GM18907 (cell line): ENCODE measurements at regions not wholly inside any gene's neighbourhood (a gene's known extent, or its start where the extent isn't known, plus 50 kb on each side); places are given as distances from the start of the nearest gene placed in this dataset.

Experiments used
- ATAC-seq: cut with Tn5 transposase; IDR thresholded peaks from one replicate; pipeline ENCODE4 v1.9.1; 2021; ENCODE audit warnings: mild to moderate bottlenecking, moderate library complexity; ENCODE audit not compliant: unreplicated experiment

DNA sequence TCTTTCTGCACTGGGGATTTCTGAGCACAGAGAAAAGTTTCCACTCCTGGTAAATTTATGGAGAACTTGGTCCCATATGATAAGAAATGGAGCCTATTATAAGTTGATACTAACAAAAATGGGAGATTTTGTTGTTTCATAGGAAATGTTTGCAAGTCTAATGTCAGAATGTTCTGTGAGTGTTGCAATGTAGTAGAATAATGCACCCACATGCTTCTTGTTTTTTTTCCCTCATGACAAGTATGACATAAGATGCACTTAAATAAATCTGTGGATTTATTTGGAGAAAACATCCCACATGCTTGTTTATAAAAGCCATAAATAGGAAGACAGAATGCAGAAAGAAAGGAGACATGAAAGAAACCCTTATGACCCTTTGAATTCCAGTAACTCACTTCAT lies 50.8 kb upstream of the KCNJ6 start:
- ATAC-seq = no peak

DNA sequence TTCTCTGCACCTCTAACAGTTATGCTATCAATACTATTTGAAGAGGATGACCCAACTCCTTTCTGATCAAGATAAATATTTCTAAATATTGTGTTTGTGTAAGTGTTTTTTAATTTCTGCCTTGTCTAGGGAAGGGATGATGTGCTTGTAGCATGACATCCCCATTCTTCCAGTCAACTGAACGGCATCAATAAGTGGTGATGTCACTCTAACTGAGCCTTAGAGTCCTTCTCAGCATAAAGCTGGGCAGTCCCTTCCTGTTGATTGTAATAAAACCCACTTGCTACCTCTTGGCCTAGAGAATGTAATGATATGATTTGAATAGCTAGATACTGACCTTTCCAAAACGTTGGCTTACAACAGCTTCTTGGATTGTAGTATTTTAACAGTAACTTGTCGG lies 52.5 kb upstream of the KCNJ6 start:
- ATAC-seq = no peak

DNA sequence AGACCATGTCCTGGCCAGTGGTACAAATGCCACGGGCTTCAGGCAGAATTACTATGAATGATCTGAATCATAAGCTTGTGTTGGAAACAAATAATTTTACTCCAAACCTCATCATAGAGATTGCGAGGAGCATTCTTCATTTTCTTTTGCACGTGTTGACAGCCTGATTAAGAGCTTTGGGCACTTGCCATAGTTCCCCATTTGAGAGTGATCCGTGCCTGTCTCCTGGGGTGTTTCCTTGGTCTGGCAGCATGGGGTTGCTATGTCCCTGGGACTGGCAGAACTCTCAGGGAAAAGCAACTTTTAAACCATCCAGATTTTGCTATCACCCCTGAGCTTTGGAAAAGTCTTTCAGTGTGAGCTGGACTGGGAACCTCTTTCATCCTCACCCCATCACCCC lies 54.3 kb upstream of the KCNJ6 start:
- no peak for ATAC-seq

DNA sequence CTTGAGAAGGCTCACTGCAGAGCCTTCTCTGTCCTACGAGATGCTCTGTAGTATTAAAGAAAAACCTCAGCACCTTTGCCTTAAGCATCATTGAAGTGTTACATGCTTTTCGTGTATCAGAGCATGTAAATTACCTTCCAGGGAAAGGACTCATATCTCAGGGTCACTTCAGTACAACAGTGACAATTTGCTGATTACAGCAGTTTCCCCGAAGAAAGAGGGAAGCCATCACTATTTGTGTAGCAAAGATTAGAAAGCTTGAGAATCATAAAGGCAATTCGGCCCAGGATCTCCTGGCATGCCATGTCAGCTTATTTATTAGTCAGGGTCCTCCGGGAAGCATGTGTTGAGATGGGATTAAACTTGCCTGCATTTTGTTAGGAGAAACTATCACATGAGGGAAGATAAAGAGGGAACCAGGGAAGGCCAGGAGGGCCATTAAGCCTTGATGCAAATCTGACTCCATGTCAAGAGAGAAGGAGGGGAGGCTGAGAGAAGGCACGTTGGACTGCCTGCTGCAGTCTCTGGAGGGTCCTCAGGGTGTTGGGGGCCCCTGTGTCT lies 55.2 kb upstream of the KCNJ6 start:
- no peak for ATAC-seq

GRCh38 chr21:37974081-37974480 lies 57.8 kb upstream of the KCNJ6 start:
- no peak for ATAC-seq

DNA sequence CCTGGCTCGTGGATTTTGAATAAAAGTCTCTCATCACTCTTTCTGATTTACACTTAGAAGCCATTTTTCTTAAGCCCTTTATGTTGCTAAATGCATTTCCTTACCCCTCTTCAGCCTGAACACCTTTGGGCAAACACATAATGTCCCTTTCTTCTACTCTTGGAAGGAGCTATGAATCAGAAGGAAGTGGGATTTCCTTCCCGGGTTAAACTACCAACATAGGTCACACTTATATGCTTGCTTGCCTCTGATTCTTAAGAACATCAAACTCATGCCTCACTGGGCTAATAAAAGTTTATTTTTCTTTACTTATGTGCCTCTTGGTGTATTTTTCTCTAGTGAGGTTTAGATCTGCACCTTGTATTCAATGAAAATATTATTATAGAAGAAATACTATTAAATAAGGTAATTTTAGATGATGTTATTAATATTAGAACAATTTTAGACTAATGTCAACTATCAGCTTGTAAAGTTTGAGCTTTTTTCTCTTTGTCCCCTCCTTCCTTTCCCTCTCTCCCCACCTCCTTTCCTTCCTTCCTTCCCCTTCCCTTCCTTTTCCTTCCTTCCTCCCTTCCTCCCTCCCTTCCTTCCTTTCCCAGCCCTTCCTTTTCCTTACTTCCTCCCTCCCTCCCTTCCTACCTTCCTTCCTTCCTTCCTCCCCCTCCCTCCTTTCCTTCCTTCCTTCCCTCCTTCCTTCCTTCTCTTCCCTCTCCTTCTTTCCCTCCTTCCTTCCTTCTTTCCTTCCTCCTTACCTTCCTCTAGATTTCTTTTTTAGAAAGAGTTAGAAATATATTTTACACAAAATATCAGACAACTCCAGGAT lies 66.5 kb upstream of the KCNJ6 start:
- no peak for ATAC-seq

DNA sequence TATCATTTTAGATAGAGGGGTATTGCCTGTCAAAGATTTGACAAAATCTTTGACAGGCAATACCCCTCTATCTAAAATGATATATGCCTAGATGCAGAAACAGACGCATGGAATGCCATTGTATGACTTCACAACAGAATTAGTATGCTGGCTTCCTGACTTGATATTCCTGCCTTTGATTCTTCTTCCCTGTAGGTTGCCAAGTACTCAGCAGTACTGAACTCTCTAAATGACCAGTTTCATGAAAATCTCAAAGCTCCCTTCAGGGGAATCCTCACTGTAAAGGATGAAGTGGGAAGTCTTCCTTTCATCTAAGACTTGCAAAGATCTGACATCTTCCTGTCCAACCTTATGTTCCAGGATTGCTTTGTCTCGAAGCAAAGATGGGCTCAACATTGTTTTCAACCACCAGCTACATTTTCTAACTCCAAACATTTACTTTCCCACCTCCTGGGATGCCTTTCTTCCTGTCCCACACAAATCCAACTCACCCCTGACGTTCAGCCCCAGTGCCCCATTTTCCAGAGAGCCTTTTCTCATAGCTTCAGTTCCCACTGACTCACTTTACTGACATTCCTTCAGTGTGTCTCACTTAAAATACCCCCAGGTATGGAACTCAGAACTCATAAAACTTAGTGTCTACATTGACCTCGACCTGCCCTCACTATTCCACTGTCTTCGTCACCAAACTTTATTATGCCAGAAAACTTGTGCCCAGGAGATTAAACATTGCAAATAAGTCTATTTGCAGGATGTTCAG lies 67.3 kb upstream of the KCNJ6 start:
- ATAC-seq = no peak

- ATAC-seq = no peak
Measured at GRCh38 chr21:37984416-37984815, 68.2 kb upstream of the KCNJ6 start.

DNA sequence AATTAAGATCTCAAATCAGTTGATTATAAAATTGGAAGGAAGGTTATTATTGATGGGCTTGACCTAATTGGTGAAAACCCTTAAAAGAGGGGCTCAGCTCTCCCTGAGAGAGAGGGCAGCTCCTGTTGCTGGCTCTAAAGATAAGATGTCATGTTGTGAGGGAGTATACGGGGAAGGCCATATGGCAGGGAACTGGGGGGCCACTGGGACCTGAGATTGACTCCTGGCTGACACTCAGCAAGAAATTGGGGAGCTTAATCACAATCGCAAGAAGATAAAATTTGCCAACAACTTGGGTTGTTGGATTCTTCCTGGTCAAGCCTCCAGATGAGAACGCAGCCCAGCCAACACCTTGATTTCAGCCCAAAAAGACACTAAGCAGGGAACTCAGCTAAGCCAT lies 69.7 kb upstream of the KCNJ6 start:
- no peak for ATAC-seq

- ATAC-seq = no peak
Measured at GRCh38 chr21:37986751-37987399, 70.6 kb upstream of the KCNJ6 start.

DNA sequence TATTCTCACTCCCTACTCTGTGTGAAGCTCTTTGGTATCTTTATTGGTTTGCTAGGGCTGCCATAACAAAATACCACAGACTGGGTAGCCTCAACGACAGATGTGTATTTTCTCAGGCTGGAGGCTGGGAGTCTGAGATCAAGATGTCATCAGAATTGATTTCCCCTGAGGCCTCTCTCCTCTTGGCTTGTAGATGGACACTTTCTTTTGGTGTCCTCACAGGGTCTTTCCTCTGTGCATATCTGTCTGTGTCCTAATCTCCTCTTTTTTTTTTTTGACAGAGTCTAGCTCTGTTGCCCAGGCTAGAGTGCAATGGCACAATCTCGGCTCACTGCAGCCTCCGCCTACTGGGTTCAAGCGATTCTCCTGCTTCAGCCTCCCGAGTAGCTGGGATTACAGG lies 71.4 kb upstream of the KCNJ6 start:
- no peak for ATAC-seq

- no peak for ATAC-seq
Measured at GRCh38 chr21:37993071-37993470, 76.8 kb upstream of the KCNJ6 start.

DNA sequence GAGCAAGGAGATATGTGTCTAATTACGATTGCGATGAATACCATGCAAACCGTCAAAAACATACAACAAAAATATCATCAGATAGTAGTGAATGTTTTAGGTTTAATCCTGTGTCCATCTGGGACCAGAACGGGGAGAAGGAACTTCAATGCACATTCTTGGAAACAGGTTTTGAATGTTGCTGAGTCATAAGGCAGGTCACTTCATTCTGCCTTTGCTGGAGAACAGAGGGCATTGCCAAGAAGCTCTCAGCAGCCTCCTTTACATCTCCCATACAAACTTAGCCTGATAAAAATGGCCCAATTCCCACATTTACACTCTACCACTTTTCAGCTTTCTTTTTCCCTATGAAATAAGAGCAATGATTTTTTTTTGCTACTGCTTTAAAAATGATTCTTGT lies 78.0 kb upstream of the KCNJ6 start:
- ATAC-seq = no peak

- ATAC-seq = no peak
Measured at GRCh38 chr21:38012672-38013071, 96.4 kb upstream of the KCNJ6 start.

GRCh38 chr21:38013741-38014140 lies 97.5 kb upstream of the KCNJ6 start:
- ATAC-seq = no peak

- no peak for ATAC-seq
Measured at GRCh38 chr21:38014298-38014697, 98.0 kb upstream of the KCNJ6 start.

DNA sequence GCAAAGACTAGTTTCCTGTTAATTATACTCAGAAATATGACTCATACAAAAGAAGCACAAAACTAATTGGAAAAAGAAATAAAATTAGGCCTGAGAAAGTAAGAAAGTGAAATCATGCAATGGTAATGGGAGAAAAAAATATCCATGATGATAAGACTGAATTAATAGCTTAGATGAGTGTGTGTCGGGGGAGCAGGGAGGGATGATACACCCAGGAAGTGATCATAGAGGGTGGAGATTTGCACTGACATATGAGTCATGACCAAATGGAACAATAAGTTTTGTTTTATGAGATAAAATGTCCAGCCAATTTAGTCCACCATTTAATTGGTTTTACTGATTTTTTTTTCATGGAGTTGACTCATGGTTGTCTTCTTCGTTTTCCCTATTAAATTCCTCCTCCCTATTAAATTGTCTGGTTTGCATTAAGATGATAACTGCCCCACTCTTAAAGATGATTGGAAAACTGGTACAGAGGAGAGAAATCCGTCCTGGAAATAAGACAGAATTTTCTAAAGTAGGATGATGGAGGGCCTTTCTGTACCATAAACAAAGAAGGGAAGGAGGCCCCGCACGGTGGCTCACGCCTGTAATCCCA lies 111.7 kb upstream of the KCNJ6 start:
- no peak for ATAC-seq

DNA sequence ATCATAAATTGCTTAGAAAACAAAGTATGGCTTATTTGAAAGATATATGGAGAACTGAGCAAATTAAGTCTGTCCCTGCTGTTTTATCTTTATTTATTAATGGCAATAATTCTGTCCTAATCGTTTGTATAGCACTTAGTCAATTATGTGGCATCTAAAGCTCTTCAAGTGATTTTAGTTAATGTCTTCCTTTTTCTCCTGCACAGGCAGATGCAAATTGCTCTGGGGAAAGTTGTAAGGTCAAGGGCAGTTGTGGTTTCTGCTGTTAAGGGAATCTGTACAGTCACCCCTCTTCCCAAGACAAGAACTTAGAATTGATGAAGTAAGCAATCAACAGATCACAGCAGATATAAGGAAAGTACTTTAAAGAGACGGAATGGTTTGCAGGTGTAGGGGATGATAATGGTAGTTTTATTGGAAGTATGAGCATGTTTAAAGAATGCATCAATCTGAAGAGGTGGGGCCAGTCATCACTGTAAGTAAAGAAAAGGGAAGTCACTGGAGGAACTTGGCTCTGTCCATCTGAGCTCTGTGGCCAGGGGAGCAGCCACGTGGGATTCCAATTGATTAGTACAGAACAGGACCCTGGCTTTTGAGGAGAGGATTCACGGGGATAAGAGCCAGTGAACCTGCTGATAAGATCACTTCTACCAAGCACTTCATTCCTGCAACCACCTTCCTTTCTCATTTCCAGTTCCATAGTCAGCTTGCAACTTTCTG lies 116.0 kb upstream of the KCNJ6 start:
- no peak for ATAC-seq

DNA sequence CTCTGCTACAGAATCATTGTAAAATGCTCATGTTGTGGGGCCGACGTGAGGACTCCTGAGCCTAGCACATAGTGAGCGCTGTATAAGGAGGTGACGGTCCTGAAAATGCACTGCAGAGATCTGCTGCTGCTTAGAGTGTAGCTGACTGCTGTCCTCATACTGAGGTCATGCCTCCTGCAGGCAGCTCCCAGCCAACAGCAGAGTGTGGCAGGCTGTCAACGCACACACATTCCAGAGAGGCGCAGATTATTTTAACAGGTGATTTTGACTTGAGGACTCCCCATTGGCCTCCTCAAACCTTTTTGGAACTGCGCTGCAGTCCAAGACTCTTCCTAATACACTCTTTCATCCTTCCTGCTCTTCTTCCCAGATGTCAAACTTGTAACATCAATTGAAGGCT lies 119.8 kb upstream of the KCNJ6 start:
- no peak for ATAC-seq

DNA sequence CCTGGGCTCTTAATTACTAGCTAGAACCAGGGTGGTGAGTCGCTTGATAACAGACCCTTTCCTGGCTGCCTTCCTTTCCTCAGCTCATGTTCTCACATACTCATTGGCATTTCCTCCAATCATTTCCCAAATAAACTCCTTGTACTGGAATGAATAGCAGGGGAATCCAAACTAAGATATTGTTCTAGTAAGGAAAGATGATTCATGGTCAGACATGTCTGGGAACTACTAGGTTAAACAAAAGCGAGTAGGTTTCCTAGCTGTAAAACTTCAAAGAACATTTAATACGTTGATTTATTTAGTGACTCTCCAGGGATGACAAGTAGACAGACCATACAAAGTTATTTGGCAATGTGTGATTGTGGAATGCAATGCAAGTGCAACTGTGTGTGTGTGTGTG lies 121.2 kb upstream of the KCNJ6 start:
- ATAC-seq = no peak

GRCh38 chr21:38039369-38039768 lies 123.1 kb upstream of the KCNJ6 start:
- no peak for ATAC-seq
